ENCODE measurements at regions not wholly inside any gene's neighbourhood (a gene's known extent, or its start where the extent isn't known, plus 50 kb on each side); places are given as distances from the start of the nearest gene placed in this dataset.

DNA sequence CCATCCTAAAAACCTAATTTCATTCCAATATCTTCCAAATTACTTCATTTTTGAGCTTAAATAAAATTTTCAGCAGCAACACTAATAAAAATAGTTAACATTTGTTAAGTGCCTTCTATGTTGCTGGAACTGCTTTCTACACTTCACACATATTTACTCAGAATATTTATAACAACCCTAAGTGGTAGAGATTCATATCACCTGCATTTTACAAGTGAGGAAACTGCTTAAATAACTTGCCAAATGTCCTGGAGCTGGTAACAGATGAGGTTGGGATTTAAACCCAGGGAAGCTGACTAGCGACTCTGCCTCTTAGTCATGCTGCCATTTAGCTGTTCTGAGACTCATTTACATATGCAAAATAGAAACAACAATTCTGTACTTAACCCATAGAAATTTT, 86.1 kb upstream of the PBX1 start:
- FAIRE-seq (no peak), DNase-seq (ENCODE audit: insufficient read length, low spot score) (no peak)
- TF ChIP-seq POLR2A (IDR thresholded peaks at IDR 0.05; ENCODE audit: low read depth, low read length): no peak

DNA sequence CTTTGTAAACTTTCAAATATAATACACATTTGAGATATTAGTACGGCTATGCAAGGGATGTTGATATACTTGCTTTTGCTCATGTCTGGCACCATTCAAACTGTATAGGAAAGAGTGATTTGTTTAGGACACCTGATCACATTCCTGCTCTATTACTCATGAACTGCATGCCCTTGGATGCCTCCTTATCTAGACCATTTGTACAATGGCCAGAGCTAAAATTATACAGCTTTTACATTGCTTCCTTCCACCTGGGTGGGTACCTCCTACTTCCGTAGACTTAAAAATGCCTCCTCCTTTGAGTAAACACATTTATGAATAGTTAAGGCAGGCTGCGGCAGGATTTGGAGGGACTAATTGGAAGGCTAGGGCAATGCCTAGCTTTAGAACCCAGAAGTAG, 85.4 kb upstream of the PBX1 start:
- FAIRE-seq: no peak
- TF ChIP-seq POLR2A (IDR thresholded peaks at IDR 0.05; ENCODE audit: low read depth, low read length): no peak
- no peak for DNase-seq (ENCODE audit: insufficient read length, low spot score)

DNA sequence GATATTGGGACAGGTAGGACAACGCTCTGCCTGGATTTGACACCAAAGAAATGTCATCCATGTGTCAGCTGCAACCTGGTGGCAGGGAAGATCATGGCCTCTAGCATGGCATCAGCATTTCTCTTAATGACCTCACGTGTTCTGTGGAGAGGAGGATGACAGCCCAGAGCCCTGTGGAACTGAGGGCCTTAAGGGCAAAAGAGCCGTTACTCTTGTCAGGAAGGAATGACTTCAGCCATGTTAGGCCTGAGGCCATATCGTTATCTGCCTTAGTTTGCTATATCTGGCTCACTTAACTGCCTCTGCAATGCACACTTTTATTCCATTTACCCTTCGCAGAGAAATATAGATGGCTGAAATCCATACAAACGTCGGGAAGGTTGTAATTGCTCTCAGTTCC, 83.2 kb upstream of the PBX1 start:
- no peak for TF ChIP-seq POLR2A (IDR thresholded peaks at IDR 0.05; ENCODE audit: low read depth, low read length)
- DNase-seq (ENCODE audit: insufficient read length, low spot score) (no peak), FAIRE-seq (no peak)

DNA sequence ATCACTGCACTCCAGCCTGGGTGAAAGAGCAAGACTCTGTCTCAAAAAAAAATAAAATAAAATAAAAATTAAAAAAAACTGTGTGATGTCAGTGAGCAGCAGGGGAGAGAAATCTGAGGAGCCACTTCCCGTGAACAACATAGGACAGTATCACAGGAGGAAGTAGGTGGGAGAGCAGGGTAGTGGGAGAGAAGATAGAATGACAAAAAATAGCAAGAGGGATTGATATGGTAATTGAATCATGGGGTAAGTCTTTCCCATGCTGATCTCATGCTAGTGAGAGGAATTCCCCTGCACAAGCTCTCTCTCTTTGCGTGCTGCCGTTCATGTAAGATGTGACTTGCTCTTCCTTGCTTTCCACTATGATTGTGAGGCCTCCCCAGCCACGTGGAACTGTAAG, 81.6 kb upstream of the PBX1 start:
- DNase-seq (ENCODE audit: insufficient read length, low spot score): no peak
- FAIRE-seq: no peak
- no peak for TF ChIP-seq POLR2A (IDR thresholded peaks at IDR 0.05; ENCODE audit: low read depth, low read length)

DNA sequence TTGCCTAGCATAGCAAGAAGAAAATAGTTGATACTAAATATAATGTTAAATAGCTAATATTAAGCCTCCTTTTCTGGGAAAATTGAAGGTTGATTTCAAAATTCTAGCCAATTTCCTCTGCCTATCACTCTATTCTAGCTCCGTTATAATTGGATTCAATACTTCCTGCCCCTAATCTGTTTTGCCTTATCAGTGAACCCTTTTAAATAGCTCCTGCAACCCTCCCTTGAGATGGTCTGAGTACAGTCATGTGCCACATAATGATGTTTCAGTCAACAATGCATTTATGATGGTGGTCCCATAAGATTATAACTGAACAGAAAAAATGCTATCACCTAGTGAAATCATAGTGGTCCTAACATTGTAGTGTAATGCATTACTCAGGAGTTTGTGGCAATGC, 79.7 kb upstream of the PBX1 start:
- no peak for DNase-seq (ENCODE audit: insufficient read length, low spot score)
- FAIRE-seq: no peak
- TF ChIP-seq POLR2A (IDR thresholded peaks at IDR 0.05; ENCODE audit: low read depth, low read length): no peak

DNA sequence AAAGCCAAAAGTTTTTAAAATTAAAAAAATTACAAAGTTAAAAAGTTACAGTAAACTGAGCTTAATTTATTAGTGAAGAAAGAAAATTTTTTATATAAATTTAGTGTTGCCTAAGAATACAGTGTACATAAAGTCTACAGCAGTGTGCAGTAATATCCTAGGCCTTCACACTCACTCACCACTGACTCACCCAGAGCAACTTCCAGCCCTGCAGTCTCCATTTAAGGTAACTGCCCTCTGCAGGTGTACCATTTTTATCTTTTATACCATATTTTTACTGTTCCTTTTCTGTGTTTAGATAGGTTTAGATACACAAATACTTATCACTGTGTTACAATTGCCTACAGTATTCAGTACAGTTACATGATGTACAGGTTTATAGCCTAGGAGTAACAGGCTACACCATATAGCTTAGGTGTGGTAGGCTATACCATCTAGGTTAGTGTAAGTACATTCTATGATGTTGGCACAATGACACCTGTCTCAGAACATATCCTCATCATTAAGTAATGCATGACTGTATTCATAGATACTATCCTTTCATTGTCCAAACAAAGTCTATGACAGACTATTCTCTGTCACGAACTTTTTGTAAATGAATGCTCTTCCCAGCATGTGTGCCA, 78.6 kb upstream of the PBX1 start:
- no peak for TF ChIP-seq POLR2A (IDR thresholded peaks at IDR 0.05; ENCODE audit: low read depth, low read length)
- FAIRE-seq: no peak
- DNase-seq (ENCODE audit: insufficient read length, low spot score): no peak

DNA sequence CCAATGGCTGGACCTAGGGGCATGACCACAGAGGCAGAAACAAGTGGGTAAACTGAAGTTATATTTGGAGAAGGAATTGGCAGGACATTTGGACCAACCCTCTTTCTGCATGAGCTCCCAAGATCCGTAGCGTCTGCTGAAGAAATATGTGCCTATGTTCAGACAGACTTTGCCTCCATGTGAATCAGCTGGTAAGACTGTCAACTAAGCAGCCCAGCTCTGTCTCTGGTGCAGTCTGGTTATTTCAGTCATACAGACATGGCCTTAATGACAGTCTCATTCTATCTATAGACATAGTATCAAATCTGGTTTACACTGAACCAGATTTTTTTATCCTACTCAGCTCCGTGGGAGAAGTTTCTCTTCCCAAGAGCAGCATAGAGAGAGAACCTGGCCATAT, 63.1 kb upstream of the PBX1 start:
- no peak for TF ChIP-seq POLR2A (IDR thresholded peaks at IDR 0.05; ENCODE audit: low read depth, low read length)
- FAIRE-seq (no peak), DNase-seq (ENCODE audit: insufficient read length, low spot score) (no peak)

DNA sequence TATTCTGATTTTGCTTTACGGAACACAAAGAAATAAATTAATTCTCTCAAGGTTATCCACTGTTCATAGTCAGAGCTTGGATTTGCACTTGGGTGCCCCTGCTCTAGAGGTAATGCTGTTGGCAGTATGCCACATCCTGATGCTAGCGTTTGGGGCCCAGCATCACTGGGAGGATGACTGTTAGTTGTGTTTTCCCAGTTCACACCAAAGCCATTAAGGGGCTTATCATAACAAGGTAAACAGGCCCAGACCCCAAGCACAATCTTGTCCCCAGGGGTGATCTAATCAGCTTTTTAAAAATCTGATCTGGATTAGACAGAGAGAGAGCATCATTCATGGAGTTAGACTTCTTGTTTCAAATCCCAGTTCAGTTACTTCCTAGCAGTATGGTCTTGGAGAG, 60.2 kb upstream of the PBX1 start:
- FAIRE-seq: no peak
- no peak for DNase-seq (ENCODE audit: insufficient read length, low spot score)
- TF ChIP-seq POLR2A (IDR thresholded peaks at IDR 0.05; ENCODE audit: low read depth, low read length): no peak

DNA sequence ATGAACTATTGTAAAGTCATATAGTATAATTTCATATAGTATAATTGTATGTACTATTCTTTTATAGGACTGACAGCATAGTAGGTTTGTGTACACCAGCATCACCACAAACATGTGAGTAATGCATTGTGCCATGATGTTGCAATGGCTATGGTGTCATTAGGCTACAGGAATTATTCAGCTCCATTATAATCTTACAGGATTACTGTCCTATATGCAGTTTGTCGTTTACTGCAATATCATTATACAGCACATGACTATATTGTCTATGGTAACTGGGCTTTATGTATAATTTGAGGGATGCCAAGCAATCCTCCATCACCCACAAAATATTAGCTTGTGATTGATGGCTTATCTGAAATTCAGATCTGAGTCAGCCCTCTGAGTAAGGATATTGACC, 54.2 kb upstream of the PBX1 start:
- DNase-seq (ENCODE audit: insufficient read length, low spot score) (no peak), FAIRE-seq (no peak)
- no peak for TF ChIP-seq POLR2A (IDR thresholded peaks at IDR 0.05; ENCODE audit: low read depth, low read length)

Data from H54 (cell line).